ENCODE measurements at regions not wholly inside any gene's neighbourhood (a gene's known extent, or its start where the extent isn't known, plus 50 kb on each side); places are given as distances from the start of the nearest gene placed in this dataset.

GRCh38 chr7:22952306-22953015 lies 61.5 kb downstream of the HYCC1 start:
- H3K27me3 ChIP-seq (ENCODE audit: insufficient read depth, poor library complexity, severe bottlenecking): no peaks in the 10 kb centered on the region
- TF ChIP-seq GABPA (IDR thresholded peaks at IDR 0.05; ENCODE audit: low read depth) (no peak), POLR2AphosphoS5 (IDR thresholded peaks at IDR 0.05; ENCODE audit: low read depth) (no peak), CTCF (IDR thresholded peaks at IDR 0.05; ENCODE audit: insufficient read depth, low read length) (no peak), SPI1 (IDR thresholded peaks at IDR 0.05; ENCODE audit: borderline replicate concordance, low read depth) (no peak)
- TF ChIP-seq, protein P1, sequence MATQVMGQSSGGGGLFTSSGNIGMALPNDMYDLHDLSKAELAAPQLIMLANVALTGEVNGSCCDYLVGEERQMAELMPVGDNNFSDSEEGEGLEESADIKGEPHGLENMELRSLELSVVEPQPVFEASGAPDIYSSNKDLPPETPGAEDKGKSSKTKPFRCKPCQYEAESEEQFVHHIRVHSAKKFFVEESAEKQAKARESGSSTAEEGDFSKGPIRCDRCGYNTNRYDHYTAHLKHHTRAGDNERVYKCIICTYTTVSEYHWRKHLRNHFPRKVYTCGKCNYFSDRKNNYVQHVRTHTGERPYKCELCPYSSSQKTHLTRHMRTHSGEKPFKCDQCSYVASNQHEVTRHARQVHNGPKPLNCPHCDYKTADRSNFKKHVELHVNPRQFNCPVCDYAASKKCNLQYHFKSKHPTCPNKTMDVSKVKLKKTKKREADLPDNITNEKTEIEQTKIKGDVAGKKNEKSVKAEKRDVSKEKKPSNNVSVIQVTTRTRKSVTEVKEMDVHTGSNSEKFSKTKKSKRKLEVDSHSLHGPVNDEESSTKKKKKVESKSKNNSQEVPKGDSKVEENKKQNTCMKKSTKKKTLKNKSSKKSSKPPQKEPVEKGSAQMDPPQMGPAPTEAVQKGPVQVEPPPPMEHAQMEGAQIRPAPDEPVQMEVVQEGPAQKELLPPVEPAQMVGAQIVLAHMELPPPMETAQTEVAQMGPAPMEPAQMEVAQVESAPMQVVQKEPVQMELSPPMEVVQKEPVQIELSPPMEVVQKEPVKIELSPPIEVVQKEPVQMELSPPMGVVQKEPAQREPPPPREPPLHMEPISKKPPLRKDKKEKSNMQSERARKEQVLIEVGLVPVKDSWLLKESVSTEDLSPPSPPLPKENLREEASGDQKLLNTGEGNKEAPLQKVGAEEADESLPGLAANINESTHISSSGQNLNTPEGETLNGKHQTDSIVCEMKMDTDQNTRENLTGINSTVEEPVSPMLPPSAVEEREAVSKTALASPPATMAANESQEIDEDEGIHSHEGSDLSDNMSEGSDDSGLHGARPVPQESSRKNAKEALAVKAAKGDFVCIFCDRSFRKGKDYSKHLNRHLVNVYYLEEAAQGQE (IDR thresholded peaks at IDR 0.05; ENCODE audit: insufficient replicate concordance, low read depth): no peak
- DNase-seq (ENCODE audit: low read depth in 1 of 2, low spot score in 1 of 2): no peak

GRCh38 chr7:22949944-22950343 lies 64.0 kb downstream of the HYCC1 start:
- Histone ChIP-seq H3K27me3 (ENCODE audit: insufficient read depth, poor library complexity, severe bottlenecking) (no peaks in the 10 kb centered on the region), H3K27ac (replicated peaks) (no peak overlapping the region), H3K4me3 (replicated peaks; ENCODE audit: insufficient read depth, low read length) (no peak overlapping the region)
- TF ChIP-seq, protein P1 (IDR thresholded peaks at IDR 0.05; ENCODE audit: insufficient replicate concordance, low read depth): no peak
- no peak for DNase-seq (ENCODE audit: low read depth in 1 of 2, low spot score in 1 of 2)

More at GRCh38 chr7:22952306-22953015, 61.5 kb downstream of the HYCC1 start:
- Histone ChIP-seq H3K27ac (replicated peaks) (no peak overlapping the region), H3K4me3 (replicated peaks; ENCODE audit: insufficient read depth, low read length) (no peak overlapping the region)

DNA sequence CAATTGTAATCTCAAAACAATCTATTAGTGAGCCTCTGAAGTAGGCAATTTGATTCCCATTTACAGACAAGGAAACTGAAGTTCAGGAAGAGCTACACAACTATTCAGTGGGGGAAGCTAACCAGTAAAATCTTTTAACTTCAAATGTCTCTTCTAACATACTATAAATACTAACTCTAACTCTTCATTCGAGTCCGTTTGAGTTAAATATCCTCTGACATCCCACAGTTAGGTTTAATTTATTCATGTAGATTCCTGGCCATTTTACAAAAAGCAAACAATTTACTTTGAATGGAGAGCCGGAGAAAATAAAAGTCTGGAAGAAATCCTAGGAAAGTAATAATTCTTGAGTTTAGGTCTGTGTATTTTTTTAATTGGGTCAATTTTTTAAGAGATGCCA lies 64.7 kb downstream of the HYCC1 start:
- DNase-seq (ENCODE audit: low read depth in 1 of 2, low spot score in 1 of 2): no peak
- no peaks in the 10 kb centered on the region for H3K27me3 ChIP-seq (ENCODE audit: insufficient read depth, poor library complexity, severe bottlenecking)
- TF ChIP-seq POLR2AphosphoS5 (IDR thresholded peaks at IDR 0.05; ENCODE audit: low read depth) (no peak), SPI1 (IDR thresholded peaks at IDR 0.05; ENCODE audit: borderline replicate concordance, low read depth) (no peak), GABPA (IDR thresholded peaks at IDR 0.05; ENCODE audit: low read depth) (no peak), CTCF (IDR thresholded peaks at IDR 0.05; ENCODE audit: insufficient read depth, low read length) (no peak)
- TF ChIP-seq, protein P1 (IDR thresholded peaks at IDR 0.05; ENCODE audit: insufficient replicate concordance, low read depth): no peak
- H3K4me3 ChIP-seq (replicated peaks; ENCODE audit: insufficient read depth, low read length): no peak overlapping the region
- no peak overlapping the region for H3K27ac ChIP-seq (replicated peaks)

Measured in HL-60 (cell line).